ENCODE measurements at regions not wholly inside any gene's neighbourhood (a gene's known extent, or its start where the extent isn't known, plus 50 kb on each side); places are given as distances from the start of the nearest gene placed in this dataset.
"Not testable (repeated sequence)": the region's sequence is repeated elsewhere in the genome, so short reads cannot be mapped to it uniquely, and the experiment has no call there.

- DNase-seq = no peak
Observed at GRCh38 chr10:107544706-107545520, 380.4 kb upstream of the SORCS1 start.

DNA sequence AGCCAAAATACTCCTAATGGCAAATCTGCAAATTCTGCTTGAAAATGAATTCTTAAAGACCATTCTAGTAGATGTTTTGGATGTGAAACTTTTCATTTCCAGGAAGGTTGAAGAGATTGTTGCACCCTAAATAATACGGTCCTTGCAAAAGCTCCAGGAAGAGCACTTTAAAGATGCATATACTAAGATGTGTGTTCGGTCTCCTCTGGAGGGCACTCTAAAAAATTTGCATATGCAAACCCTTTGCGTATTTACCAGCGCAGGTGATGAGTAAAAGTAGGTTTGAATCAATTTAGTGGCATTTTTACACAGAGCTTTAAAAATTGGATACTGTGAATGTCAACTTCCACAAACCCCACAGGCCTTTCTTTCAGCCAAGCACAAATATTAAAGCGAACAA is 378.1 kb upstream of the SORCS1 start:
- no peak for DNase-seq

DNA sequence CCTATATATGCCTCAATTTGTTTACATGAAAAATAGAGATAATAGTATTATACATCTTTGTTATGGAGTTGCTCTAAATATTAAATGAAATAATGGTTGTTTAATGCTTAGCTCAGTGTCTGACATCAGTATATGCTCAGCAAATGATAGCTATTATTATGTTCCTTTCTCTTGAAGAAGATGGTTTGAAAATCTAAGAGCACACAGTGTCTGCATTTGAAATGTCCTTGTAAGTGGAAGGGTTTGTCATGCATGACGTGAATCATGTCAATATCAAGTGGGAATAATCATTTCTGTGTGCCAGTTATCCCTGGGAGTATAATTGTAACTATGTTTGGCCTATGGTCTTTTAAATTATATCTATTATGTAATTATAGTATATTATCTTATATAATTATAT is 377.5 kb upstream of the SORCS1 start:
- no peak for DNase-seq

DNA sequence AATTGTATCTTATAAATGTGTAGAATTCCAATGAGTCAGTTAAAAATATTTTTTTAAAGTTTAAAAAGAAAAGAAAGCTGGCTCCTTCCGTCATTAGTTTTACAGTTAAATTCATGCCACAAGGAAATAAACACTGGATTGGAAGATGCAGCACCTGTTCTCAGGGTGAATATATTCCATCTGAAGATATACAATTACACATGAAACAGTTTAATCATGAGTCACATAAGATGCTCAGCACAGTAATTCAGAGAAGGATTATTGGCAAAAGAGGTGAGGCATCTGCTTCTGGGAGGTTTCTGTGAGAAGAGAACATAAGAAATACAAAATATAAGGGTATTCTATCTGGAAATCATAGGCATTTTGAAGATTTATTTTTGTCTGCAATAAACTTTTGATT is 376.5 kb upstream of the SORCS1 start:
- no peak for DNase-seq

DNA sequence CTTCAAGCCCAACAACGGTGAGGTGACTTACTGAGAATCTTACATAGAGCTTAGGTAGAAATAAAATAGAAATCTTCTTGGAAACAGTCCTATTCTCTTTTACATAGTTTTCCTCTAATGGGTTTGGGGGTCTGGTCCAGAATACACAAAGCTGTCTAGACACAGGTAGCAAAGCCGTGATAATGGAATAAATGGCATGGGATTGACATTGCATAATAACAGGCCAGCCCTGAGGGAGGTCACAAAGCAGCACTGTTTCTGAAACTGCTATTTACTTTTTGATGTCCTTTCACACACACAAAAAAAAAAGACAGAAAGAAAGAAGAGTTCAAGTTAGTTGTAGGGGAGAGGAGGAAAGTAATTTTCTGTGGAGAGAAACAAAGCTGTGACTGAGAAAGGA is 364.8 kb upstream of the SORCS1 start:
- no peak for DNase-seq

DNA sequence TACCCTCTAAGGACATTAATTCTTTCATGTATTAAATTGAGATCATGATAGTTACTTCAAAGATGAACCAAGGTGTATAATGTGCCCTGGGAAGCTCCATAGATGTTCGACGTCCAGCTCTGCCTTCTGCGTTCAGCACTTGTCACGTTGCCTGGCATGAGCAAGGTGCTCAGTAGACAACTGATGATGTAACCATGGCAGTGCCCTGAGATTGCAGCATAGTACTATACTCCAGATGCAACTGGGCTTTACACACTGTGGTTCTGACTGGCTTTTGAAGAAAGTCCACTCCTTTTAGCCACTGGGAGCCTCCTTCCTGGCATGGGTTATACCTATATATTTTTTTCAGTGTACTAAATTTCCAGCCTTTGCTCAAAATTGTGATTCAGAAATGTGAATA is 355.8 kb upstream of the SORCS1 start:
- DNase-seq = no peak

DNA sequence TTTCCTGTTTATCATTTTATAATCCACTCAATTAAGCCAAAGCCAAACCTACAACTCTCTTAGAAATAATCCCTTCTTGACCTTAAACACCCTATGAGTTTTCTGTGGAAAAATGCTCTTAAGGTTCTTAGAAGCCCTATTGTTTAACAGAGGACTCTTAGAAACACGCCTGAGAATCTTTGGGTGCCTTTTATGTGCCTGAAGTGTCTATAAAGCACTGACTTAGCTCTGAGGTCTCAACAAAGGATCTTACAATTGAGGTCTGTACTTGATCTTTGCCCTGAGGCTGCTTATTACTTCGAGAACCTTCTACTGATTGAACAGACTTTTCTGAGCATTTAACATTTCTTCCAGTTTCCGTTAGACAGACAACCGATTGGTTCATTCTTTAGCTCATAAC is 353.3 kb upstream of the SORCS1 start:
- no peak for DNase-seq

DNA sequence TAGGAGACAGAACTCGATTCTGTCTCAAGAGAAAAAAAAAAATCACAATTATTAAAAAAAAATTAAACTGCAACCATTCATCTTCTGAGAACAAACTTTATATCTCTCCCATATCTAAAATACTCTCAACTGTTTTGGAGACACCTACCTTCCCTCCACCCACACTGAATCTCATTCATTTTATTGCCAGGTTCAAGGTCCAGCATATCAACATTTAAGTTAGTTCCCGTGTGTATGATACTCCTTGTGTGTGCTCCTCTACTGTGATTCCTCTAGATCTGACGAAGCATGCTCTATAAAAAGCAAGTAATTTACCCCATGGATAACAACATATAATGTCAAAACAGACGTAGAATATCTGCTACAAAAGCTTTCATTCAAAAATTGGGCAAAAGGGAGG is 351.8 kb upstream of the SORCS1 start:
- DNase-seq = no peak

- not testable (repeated sequence) for DNase-seq
Observed at GRCh38 chr10:107504011-107504410, 339.5 kb upstream of the SORCS1 start.

DNA sequence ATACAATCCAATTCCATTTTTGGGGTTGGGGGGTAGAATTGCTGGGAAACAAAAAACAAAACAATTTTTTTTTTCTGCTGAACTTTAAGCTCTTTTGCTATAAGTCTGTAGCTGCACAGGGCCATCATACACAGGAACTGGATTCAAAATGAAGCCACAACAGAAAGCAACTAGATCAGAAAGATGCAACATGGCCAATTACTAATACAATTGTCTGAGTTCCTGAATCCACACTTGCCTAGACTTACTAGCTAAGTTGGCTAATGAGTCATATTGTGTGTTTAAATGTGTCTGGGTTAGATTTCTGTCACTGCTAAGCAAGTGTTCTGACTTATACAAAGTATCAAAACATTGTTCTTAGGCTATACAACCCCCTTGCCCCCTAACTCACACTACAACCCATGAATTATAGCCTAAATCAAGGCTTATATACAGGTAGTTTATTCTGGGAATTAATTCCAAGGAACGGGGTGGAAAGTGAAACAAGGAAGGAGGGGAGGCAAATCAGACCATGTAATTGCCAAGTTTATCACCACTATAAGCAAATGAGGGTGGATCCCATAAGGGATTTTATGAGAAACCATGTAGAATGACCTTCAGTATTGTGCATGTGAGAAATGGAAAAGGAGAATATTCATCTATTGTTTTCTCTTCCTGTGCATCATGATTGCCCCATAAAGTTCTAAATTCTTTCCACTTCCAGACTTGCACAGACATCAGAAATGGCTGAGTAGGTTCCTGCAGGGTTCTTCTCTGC is 337.9 kb upstream of the SORCS1 start:
- no peak for DNase-seq

- no peak for DNase-seq
Observed at GRCh38 chr10:107498983-107499382, 334.5 kb upstream of the SORCS1 start.

GRCh38 chr10:107497024-107497423 is 332.5 kb upstream of the SORCS1 start:
- no peak for DNase-seq

DNA sequence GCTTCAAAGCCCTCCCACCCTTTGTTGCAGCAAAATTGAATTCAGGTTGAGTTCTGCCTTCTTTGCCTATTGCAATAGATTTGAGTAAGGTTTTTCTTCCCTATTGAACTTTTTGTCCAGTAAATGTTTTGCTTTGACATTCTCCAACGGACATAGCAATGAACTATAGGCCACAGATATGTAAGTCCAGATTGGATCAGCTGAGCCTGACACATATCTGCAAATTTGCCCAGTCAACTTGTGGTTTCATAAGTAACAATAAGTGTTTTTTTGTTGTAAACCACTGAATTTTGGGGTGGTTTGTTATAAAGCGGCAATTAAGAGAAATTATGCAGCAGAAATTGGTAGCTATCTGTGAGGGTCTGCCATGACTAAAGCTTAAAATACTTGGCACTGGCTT is 332.1 kb upstream of the SORCS1 start:
- DNase-seq = no peak

DNA sequence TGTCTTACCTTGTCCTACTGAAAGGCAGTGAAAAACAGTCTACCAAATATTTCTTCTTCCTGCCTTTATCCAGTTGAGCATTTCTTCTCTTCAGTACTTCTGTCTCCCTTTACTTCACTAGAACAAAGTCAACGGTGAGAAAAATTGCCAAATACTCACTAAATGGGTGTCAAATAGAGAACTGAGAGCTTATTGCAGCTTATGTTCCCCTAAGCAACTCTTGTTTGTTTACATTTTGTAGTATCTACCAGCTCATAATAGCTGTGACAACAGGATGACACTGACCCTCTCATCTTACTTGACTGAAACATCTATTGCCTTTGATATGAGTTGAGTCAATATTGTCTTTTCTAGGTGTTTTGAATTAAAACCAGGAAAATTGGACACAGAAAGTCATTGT is 327.9 kb upstream of the SORCS1 start:
- no peak for DNase-seq

DNA sequence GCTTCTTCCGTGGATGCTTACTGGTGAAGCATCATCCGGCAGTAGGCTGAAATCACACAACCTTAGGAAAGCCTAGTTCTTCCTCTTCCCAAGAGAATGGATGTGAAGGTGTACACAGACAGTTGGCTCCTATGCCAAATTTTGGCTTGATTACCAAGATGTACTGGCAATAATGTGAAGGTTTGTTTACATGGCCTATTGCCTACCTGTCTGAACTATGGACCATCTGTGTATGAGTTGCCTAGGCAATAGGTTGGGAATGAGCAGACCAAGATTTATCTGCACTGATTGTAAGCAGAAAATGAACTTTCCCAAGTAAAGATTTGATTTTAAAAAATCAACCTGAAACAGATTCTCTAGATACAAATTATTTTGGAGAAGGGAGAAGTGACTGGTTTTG is 325.9 kb upstream of the SORCS1 start:
- no peak for DNase-seq

DNA sequence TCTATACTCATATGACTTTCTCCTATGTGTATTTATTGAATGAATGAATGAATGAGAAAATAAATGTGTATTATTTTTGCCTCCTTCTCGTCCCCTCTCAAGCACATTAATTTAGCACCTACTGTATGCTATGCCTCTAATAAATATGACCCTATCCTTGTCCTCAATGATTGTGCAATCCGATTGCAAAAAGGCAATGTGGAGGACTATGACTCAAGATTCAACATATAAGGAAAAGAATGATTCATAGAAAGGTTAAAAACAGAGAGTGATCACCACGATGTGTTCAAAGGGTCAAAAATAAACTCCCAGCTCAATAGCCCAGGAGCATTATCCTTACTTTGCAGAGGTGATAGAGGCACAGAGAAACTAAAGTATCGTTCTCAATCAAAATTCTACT is 322.8 kb upstream of the SORCS1 start:
- DNase-seq = no peak

DNA sequence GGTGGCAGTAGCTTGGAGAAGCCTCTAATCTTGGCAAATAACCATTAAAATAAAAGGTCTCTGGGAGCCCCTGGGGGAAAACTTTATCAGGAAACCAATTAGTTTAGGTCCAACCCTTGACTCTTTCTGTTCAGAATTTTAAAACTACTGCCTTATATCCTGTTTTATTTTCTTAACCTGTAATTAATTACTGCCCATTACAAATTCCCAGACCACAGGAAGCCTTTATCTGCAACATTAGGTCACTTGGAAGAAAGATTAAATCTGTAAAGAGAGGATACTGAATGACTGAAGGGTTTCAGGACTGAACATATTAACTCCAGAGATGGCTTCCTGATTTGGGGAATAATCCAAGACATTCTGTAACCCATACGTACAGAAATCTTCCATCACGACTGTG is 320.5 kb upstream of the SORCS1 start:
- DNase-seq = no peak

DNA sequence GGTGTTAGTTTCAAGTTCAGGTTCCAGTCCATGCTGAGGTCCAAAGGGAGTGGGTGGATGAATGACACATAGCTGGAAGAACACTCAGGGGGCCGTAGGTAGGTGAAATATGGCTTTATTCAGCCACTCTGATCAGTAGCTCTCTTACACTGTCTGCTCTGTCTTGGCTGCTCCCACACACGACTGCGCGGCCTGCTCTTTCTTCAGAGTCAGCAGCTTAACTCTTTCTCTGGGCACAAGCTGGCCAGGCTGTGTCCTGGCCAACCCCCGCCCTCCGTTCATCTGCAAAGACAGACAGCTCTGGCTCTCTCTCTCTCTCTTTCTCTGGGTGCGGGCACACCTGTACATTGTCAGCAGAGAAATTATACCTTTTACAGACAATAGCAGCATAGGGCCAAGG is 317.4 kb upstream of the SORCS1 start:
- no peak for DNase-seq

DNA sequence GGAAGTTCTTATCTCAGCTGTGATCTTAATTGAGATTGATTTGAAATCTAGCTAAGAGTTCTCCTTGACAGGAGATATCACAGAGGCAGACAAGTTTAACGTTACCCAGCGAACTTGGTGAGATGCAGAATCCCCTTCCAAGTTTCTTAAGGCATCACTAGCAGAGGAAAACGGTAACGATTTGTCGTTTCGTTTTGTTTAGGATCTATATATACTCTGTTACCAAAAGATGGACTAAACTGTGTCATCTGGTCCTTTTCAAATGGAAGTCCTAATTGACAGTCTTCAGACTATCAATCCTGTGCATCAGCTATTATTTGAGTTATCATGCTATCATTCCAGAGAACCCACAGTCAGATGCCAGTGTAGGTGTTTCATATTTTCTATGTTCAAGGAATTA is 316.7 kb upstream of the SORCS1 start:
- DNase-seq = no peak

DNA sequence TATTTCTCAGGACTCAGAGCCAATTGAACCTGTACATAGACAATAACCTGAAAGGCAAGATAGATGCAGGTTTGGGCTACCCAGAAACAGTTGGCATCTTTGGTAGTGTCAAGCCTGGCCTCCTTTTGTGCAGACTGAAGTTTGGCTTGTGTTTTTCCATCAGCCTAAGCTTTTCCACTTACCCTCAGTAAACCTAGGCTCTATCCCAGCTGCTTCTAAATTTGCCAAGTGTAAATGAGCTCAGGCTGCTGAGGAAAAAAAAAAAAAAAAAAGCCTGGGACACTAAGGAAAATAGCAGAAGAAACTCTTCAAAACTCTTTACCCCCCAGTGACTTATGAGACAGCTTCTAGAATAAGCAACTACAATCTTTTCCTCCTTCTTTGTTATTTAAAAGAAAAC is 316.3 kb upstream of the SORCS1 start:
- DNase-seq = no peak

DNA sequence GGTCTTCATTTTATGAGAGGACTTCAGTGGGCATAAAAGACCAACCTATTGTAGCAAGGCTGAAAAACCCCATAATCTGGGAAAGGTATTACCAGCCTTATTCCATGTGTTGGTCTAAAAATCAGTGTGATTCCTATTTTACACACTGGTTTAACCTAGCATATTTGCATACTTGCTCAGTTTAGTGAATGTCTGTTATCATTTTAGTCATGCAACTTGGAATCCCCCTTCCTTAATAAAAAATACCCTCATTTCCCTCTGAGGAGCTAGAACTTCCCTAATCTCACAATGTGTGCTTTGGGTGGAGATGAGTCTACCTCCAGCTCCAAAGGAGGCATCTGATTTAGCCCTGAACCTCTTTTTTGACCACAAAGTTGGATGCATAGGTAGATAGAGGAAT is 312.8 kb upstream of the SORCS1 start:
- DNase-seq = no peak

- DNase-seq = no peak
Observed at GRCh38 chr10:107476408-107476807, 311.9 kb upstream of the SORCS1 start.

DNA sequence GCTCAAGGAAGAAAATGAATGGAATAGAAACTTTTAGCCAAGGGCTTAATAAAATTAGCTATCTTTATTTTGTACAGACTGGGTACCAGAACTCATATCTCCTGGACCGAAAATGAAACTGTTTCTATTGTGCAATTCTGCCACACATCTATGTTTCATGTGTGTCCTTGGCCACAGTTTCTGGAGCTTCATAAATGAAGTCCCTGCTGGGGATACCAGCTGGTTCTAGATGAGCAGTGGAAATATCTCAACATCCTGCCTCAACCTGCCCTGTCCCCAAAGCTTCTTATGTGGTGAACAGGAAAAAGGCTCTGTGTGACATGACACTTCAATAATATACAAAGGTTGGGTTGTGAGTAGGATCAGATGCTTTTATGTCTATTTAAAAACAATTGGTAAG is 310.1 kb upstream of the SORCS1 start:
- DNase-seq = no peak

GRCh38 chr10:107473225-107473624 is 308.7 kb upstream of the SORCS1 start:
- no peak for DNase-seq

DNA sequence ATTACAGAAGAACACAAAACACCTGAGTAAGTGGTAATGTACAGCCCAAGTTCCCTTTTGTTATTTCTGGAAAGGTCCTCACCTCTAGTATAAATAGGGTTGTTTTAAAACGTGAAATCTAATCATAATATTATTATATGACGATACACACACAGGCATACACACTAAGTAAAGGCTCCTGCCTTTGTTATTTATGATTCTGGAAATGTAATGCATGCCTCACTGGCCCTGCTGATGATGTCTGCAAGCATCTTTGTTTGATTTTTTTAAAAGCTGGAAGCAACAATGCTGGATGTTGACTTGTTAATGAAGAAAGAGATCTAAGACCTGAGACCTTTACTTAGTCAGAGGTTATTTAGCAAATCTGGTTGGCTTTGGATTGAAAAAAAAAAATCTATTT is 307.4 kb upstream of the SORCS1 start:
- no peak for DNase-seq

Measured in CD4-positive, alpha-beta T cell treated with Interleukin-21 for 1 hour (primary cell).